K562 (cell line): ENCODE measurements at regions not wholly inside any gene's neighbourhood (a gene's known extent, or its start where the extent isn't known, plus 50 kb on each side); places are given as distances from the start of the nearest gene placed in this dataset.

Experiments used
- CHD4 ChIP-seq: fragments of 200-600 bp; sonication (generic); IDR thresholded peaks from 3 replicates; pipeline ENCODE4 v1.6.1; 2012; ENCODE audit warnings: low read depth, mild to moderate bottlenecking, mixed read lengths, low read length, inconsistent platforms; ENCODE audit not compliant: insufficient read depth, insufficient replicate concordance, poor library complexity, severe bottlenecking
- NFYB ChIP-seq: IDR thresholded peaks from 2 replicates; pipeline ENCODE4 v1.6.1; 2011; ENCODE audit warnings: mild to moderate bottlenecking, moderate library complexity; ENCODE audit not compliant: insufficient read length; ENCODE audit errors: extremely low read depth
- POLR2AphosphoS5 ChIP-seq: IDR thresholded peaks from 2 replicates; pipeline ENCODE4 v1.6.1; 2011; ENCODE audit warnings: mild to moderate bottlenecking, low read depth, low read length, moderate library complexity; ENCODE audit not compliant: control insufficient read depth, insufficient read depth
- TF ChIP-seq, protein P1 (sequence below): fragments of 450-650 bp; formaldehyde crosslinking; IDR thresholded peaks from 2 replicates; pipeline ENCODE4 v1.4.0; 2022; ENCODE audit warnings: missing genetic modification characterization

DNA sequence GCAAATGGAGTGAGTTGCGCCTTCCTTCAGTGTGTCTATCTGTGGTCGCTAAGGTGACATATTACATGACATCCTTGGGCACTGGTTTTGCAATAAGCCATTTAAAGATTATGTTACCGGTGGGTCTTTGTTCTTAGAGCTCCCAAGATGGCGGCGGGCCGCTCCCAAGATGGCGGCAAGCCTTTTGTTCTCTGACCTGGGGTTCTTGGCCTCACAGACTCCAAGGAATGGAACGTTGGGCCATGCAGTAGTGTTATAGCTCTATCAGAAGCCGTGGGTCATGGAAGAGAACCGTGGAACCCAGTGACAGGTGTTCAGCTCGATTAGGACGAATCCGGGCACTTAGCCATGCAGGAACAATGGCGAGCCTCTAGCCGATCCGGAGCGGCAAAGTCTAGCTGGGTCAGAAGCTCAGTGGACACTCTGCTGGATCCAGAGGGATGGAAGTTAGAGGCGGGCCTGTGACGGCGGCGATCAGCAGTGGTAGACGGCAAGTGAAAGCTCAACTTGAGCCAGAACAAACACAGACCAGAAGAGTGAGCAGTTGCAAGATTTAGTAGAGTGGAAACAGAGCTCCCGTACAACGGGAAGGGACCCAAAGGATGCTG is 188.6 kb downstream of the TEX29 start:
- TF ChIP-seq, protein P1, sequence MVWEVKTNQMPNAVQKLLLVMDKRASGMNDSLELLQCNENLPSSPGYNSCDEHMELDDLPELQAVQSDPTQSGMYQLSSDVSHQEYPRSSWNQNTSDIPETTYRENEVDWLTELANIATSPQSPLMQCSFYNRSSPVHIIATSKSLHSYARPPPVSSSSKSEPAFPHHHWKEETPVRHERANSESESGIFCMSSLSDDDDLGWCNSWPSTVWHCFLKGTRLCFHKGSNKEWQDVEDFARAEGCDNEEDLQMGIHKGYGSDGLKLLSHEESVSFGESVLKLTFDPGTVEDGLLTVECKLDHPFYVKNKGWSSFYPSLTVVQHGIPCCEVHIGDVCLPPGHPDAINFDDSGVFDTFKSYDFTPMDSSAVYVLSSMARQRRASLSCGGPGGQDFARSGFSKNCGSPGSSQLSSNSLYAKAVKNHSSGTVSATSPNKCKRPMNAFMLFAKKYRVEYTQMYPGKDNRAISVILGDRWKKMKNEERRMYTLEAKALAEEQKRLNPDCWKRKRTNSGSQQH (CRISPR knock-in tag), result no peak
- TF ChIP-seq NFYB, result no peak
- TF ChIP-seq POLR2AphosphoS5, result no peak
- TF ChIP-seq CHD4, result no peak
